ENCODE measurements at regions not wholly inside any gene's neighbourhood (a gene's known extent, or its start where the extent isn't known, plus 50 kb on each side); places are given as distances from the start of the nearest gene placed in this dataset.

DNA sequence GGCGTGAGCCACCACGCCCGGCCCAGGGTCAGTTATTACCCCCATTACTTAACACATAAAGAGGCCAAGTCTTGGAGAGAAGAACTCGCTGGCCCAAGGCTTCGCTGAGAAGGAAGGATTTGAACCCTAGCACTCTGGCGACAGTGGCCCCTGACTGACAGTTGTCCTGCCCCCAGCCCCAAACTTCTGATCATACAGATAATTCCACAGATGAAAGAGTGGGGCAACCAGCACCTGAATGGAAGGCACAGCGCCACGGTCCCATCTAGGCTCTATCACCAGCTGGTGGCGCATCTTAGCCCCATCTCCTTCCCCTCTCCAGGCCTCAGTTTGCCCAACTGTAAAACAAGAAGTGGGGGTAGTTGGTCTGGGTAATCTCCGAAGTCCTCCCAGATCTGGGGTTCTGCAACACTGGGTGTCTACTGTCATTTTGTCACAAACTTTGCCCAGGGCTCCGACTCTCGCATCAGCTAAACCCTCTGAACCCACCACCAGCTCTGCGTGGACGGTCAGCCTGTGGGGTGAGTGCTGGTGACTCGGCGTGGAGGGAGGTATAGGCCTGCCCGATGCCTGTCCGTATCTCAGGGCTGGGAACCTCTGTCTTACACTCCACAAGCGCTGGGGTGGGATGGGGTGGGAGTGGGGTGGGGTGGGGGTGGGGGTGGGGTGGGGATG, 209.3 kb downstream of the C9orf50 start:
- TF ChIP-seq, protein P1, sequence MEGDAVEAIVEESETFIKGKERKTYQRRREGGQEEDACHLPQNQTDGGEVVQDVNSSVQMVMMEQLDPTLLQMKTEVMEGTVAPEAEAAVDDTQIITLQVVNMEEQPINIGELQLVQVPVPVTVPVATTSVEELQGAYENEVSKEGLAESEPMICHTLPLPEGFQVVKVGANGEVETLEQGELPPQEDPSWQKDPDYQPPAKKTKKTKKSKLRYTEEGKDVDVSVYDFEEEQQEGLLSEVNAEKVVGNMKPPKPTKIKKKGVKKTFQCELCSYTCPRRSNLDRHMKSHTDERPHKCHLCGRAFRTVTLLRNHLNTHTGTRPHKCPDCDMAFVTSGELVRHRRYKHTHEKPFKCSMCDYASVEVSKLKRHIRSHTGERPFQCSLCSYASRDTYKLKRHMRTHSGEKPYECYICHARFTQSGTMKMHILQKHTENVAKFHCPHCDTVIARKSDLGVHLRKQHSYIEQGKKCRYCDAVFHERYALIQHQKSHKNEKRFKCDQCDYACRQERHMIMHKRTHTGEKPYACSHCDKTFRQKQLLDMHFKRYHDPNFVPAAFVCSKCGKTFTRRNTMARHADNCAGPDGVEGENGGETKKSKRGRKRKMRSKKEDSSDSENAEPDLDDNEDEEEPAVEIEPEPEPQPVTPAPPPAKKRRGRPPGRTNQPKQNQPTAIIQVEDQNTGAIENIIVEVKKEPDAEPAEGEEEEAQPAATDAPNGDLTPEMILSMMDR (conservative IDR thresholded peaks at IDR 0.05; ENCODE audit: low read depth, low read length), result no peak
- no peak for TF ChIP-seq EZH2 (IDR thresholded peaks at IDR 0.05; ENCODE audit: low read length, unreplicated experiment)
- TF ChIP-seq EZH2phosphoT487 (IDR thresholded peaks at IDR 0.05; ENCODE audit: borderline replicate concordance, low read length), result no peak

All from PC-3 (cell line).